Endothelial cell of umbilical vein (primary cell): ENCODE measurements at regions not wholly inside any gene's neighbourhood (a gene's known extent, or its start where the extent isn't known, plus 50 kb on each side); places are given as distances from the start of the nearest gene placed in this dataset.

Experiments used
- CTCF ChIP-seq, 2 donors: IDR thresholded peaks; 1 replicate in 1 of 2; 2 replicates in 1 of 2; pipeline ENCODE4 v1.5.1; 2011; ENCODE audit warnings: low read length in 2 of 2, mild to moderate bottlenecking in 2 of 2, moderate library complexity in 2 of 2, control low read depth in 1 of 2, inconsistent platforms in 1 of 2, low read depth in 1 of 2; ENCODE audit not compliant: insufficient read depth in 1 of 2; ENCODE audit errors: extremely low read depth in 1 of 2
- EZH2 ChIP-seq: IDR thresholded peaks from 2 replicates; pipeline ENCODE4 v1.6.1; 2012; ENCODE audit warnings: borderline replicate concordance, low read depth, mild to moderate bottlenecking, moderate library complexity, low read length, inconsistent platforms; ENCODE audit not compliant: severe bottlenecking
- FOS ChIP-seq: IDR thresholded peaks from 2 replicates; pipeline ENCODE4 v1.6.1; 2011; ENCODE audit warnings: mild to moderate bottlenecking, low read length, moderate library complexity, borderline replicate concordance; ENCODE audit not compliant: insufficient read depth
- GATA2 ChIP-seq: IDR thresholded peaks from 2 replicates; pipeline ENCODE4 v1.7.0; 2011; ENCODE audit warnings: low read depth, mild to moderate bottlenecking, moderate library complexity, mixed read lengths, low read length; ENCODE audit not compliant: insufficient read length, insufficient read depth
- JUN ChIP-seq: IDR thresholded peaks from 2 replicates; pipeline ENCODE4 v1.6.1; 2011; ENCODE audit warnings: borderline replicate concordance, low read depth; ENCODE audit not compliant: insufficient read length, insufficient read depth
- MYC ChIP-seq: IDR thresholded peaks from one replicate; pipeline ENCODE4 v1.6.1; 2011; ENCODE audit warnings: mild to moderate bottlenecking, low read depth, low read length
- POLR2A ChIP-seq: IDR thresholded peaks from 2 replicates; pipeline ENCODE4 v1.6.1; 2012; ENCODE audit warnings: low read depth, mild to moderate bottlenecking, control low read depth, low read length
- POLR2AphosphoS5 ChIP-seq: IDR thresholded peaks from 2 replicates; pipeline ENCODE4 v1.6.1; 2012; ENCODE audit warnings: low read depth, mild to moderate bottlenecking, control low read depth, low read length, moderate library complexity; ENCODE audit not compliant: insufficient read depth
- TF ChIP-seq, protein P1 (sequence below): IDR thresholded peaks from 2 replicates; pipeline ENCODE4 v1.6.1; 2011; ENCODE audit not compliant: insufficient read depth, insufficient read length

DNA sequence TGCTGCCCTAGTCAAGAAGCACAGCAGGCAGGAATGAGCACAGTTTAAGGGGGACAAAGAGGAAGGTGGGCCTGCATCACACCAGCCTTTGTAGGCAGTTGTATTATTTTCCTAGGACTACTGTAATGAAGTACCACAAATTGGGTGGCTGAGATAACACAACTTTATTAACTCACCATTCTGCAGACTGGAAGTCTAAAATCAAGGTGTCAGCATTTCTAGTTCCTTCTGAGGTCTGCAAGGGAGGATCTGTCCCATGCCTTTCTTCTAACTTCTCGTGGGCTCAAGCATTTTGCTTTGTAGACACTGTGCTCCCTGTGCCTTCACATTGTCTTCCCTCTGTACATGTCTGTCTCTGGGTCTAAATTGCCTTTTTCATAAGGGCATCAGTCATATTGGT, 488.5 kb upstream of the JARID2 start:
- TF ChIP-seq CTCF (IDR thresholded peaks at IDR 0.05; ENCODE audit: extremely low read depth in 1 of 2, insufficient read depth in 1 of 2, low read depth in 1 of 2, low read length in 2 of 2), result no peak
- no peak for TF ChIP-seq EZH2
- TF ChIP-seq GATA2, result no peak
- TF ChIP-seq POLR2A, result no peak
- no peak for TF ChIP-seq FOS
- TF ChIP-seq, protein P1, sequence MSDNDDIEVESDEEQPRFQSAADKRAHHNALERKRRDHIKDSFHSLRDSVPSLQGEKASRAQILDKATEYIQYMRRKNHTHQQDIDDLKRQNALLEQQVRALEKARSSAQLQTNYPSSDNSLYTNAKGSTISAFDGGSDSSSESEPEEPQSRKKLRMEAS, result no peak
- TF ChIP-seq POLR2AphosphoS5, result no peak
- no peak for TF ChIP-seq MYC
- no peak for TF ChIP-seq JUN
